Testis (tissue), 2 donors: ENCODE measurements at regions not wholly inside any gene's neighbourhood (a gene's known extent, or its start where the extent isn't known, plus 50 kb on each side); places are given as distances from the start of the nearest gene placed in this dataset.

Source experiments
- DNase-seq: peaks from one replicate; pipeline ENCODE4 v3.0.0-alpha.2; 2019
- H3K27ac ChIP-seq, 2 donors: fragments of 200-600 bp; sonication (generic); one replicate each; pipeline ENCODE4 v1.5.1; 2019
- H3K27me3 ChIP-seq: fragments of 200-600 bp; sonication (generic); one replicate; pipeline ENCODE4 v1.5.1; 2019
- H3K36me3 ChIP-seq: fragments of 200-600 bp; sonication (generic); one replicate; pipeline ENCODE4 v1.5.1; 2017; ENCODE audit warnings: low read depth; ENCODE audit errors: missing control alignments
- H3K4me1 ChIP-seq: fragments of 200-600 bp; sonication (generic); one replicate; pipeline ENCODE4 v1.5.1; 2019
- H3K4me3 ChIP-seq, 2 donors: fragments of 200-600 bp; sonication (generic); one replicate each; pipeline ENCODE4 v1.5.1; 2017 to 2019
- H3K9me3 ChIP-seq: fragments of 200-600 bp; sonication (generic); one replicate; pipeline ENCODE4 v1.5.1; 2017
- CTCF ChIP-seq, 3 experiments: fragments of 450-650 bp in 2 of 3; fragments of 200-600 bp in 1 of 3; sonication (generic) in 1 of 3; IDR thresholded peaks; one replicate each; pipeline ENCODE4 v1.5.1; 2016 to 2019; ENCODE audit warnings: antibody characterized with exemption in 3 of 3, mild to moderate bottlenecking in 2 of 3, moderate library complexity in 1 of 3
- POLR2A ChIP-seq: fragments of 450-650 bp; IDR thresholded peaks from one replicate; pipeline ENCODE4 v1.6.1; 2017; ENCODE audit warnings: antibody characterized with exemption, mild to moderate bottlenecking, moderate library complexity
- whole genome bisulfite sequencing, 2 donors: methylation state at CpG; one replicate each; pipeline ENCODE4 v1.1.5; 2018; 5-methylcytosine and 5-hydroxymethylcytosine counted together
- intact Hi-C: fragments of 100-400 bp; cut with DNase I; formaldehyde crosslinking; loops from one replicate; pipeline ENCODE4 v1.15.1; 2023; ENCODE audit warnings: low total_unique reads

DNA sequence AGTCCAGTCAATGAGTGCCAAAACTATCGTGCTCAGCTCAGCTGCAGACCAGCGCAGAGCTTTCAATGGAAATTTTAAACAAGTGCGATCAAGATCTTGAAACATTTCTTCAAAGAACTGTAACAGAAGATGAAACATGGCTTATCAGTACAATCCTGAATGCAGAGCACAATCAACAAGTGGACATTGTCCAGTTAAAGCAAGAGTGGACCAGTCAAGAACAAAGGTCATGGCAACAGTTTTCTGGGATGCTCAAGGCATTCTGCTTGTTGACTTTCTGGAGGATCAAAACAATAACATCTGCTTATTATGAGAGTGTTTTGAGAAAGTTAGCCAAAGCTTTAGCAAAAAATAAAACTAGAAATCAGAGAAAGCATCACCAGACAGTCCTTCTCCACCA is 374.2 kb downstream of the SETD4 start:
- intact Hi-C loops, result no loop called here
- Histone ChIP-seq H3K27ac (peak overlapping the region; percentile 42 to 56), H3K27me3 (no peaks in the 10 kb centered on the region), H3K9me3 (no peaks in the 10 kb centered on the region), H3K4me3 (no peak overlapping the region), H3K36me3 (no peaks in the 10 kb centered on the region), H3K4me1 (peaks cover 36% of the 10 kb centered on the region)
- 30 to 46% methylated on average over 3 of the region's 3 CpGs for WGBS, 2 donors
- peak; percentile 47 for DNase-seq
- TF ChIP-seq CTCF (IDR thresholded peaks at IDR 0.05), result no peak

DNA sequence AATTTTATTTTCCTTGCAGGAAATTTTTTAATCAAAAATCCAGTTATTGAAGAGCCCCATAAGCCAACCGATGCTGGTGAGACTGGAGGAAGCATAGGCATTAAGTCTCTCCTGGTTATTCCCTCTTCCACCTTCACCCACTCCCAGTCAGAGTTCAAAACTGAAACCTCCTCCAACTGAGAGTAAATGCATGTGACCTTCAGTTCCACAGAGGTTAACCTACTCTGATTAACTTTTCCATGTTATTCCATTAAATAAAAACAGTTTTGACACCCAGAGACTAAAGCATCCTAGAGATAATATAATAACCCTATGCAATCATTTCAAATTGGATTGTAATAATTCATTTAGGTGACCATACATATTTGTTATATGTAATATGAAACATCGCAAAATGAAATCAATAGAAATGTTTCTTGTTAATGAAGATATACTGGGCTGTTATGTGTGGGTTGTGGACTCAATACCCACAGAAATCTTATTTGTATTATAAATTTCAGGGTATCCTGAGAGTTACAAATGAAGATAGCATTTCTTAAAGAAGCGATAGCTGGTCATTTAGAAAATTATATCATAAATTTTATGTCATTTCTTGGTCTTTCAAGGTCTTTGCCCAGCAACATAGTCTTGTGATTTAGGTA is 376.5 kb downstream of the SETD4 start:
- Histone ChIP-seq H3K27me3 (no peaks in the 10 kb centered on the region), H3K27ac (no peak overlapping the region), H3K36me3 (no peaks in the 10 kb centered on the region), H3K9me3 (no peaks in the 10 kb centered on the region), H3K4me1 (peaks cover 28% of the 10 kb centered on the region), H3K4me3 (no peak overlapping the region)
- DNase-seq, result no peak
- WGBS, 2 donors, result 86 to 87% methylated on average over 3 of the region's 3 CpGs
- no peak for TF ChIP-seq POLR2A
- TF ChIP-seq CTCF (IDR thresholded peaks at IDR 0.05), result no peak
- intact Hi-C loops, result no loop called here

DNA sequence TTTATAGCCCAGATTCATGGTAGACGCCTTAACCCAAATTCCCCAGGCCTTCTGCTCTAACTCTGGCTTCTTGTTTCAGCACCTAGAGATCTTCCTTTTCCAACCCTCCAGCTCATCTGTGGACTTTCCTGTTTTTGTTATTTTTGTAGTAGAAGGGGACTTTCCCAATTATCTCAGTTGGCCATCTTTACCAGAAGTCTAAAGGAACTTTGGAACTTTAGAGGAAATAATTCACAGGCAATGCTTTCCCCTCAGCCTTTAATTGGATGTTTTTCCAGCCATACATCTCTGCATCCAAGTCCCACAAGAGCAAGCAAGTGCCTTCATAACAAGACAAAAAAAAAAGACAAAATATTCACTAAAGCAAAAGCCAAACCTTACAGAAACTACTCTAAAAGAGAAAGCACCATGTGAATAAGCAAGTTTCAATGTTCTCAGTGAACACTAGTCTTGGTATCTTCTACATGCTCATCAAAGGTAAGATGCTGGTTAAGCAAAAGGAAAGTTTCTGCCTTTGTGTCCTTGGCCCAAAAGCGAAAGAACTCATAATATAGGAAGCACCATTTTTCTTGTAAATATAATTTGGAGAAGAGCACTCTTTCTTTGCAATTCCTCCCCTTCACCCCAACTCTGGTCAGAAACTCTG is 377.3 kb downstream of the SETD4 start:
- no peak overlapping the region for H3K27ac ChIP-seq
- no peak for DNase-seq
- H3K4me3 ChIP-seq, result no peak overlapping the region
- intact Hi-C loops, result no loop called here
- H3K36me3 ChIP-seq, result no peaks in the 10 kb centered on the region
- TF ChIP-seq POLR2A (no peak), CTCF (IDR thresholded peaks at IDR 0.05) (no peak)
- WGBS, 2 donors, result 73 to 89% methylated on average over 2 of the region's 2 CpGs
- H3K27me3 ChIP-seq, result no peaks in the 10 kb centered on the region
- H3K9me3 ChIP-seq, result no peaks in the 10 kb centered on the region
- H3K4me1 ChIP-seq, result peaks cover 28% of the 10 kb centered on the region

DNA sequence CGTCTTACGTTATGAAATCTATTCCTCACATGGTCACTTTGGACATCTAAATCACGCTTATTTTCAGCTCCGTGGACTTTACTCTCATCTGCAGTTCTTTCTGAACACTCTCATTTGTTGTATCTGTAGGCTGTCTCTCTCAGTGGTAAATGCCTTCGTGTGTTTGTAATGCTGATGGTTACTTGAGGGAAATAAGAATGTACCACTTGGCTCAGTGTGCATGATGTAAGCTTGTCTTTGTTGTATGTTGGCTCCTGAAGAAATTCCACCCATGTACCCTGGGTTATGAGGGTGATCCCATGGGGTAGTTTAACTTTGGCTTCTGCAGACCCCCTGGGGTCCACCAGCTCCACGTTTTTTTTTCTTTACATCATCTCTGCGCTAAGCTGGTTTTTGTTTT is 378.4 kb downstream of the SETD4 start:
- intact Hi-C loops, result no loop called here
- H3K4me1 ChIP-seq, result peaks cover 20% of the 10 kb centered on the region
- no peak for TF ChIP-seq CTCF (IDR thresholded peaks at IDR 0.05)
- no peak for TF ChIP-seq POLR2A
- no peaks in the 10 kb centered on the region for H3K27me3 ChIP-seq
- H3K27ac ChIP-seq, result no peak overlapping the region
- no peaks in the 10 kb centered on the region for H3K36me3 ChIP-seq
- WGBS, 2 donors, result 86 to 89% methylated on average over 7 of the region's 7 CpGs
- H3K9me3 ChIP-seq, result no peaks in the 10 kb centered on the region
- no peak for DNase-seq
- no peak overlapping the region for H3K4me3 ChIP-seq

DNA sequence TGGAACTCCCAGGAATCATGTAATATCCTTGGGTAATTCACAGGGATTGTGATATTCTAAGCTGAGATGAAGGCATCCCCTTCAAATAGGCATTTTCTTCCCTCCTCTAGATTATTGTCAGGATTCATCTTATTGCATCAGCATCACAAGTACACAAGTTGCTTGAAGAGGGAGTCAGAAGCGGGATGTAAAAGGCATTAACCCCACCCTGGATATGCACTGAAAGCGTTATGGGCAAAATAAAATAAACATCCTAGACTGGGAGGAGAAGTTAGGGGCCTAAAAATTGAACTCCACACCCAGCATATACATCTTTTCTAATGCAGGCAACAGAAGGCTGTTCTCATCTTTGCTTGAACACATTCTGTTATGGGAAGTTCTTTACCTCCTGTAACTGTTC is 381.2 kb downstream of the SETD4 start:
- no peak overlapping the region for H3K27ac ChIP-seq
- WGBS, 2 donors, result 96% methylated on average over 2 of the region's 2 CpGs
- no peak overlapping the region for H3K4me3 ChIP-seq
- no peaks in the 10 kb centered on the region for H3K36me3 ChIP-seq
- H3K27me3 ChIP-seq, result no peaks in the 10 kb centered on the region
- no peak for DNase-seq
- intact Hi-C loops, result no loop called here
- no peaks in the 10 kb centered on the region for H3K9me3 ChIP-seq
- H3K4me1 ChIP-seq, result peaks cover 3% of the 10 kb centered on the region
- TF ChIP-seq CTCF (IDR thresholded peaks at IDR 0.05) (no peak), POLR2A (no peak)
